ENCODE measurements at regions not wholly inside any gene's neighbourhood (a gene's known extent, or its start where the extent isn't known, plus 50 kb on each side); places are given as distances from the start of the nearest gene placed in this dataset.
"Not testable (repeated sequence)": the region's sequence is repeated elsewhere in the genome, so short reads cannot be mapped to it uniquely, and the experiment has no call there.

DNA sequence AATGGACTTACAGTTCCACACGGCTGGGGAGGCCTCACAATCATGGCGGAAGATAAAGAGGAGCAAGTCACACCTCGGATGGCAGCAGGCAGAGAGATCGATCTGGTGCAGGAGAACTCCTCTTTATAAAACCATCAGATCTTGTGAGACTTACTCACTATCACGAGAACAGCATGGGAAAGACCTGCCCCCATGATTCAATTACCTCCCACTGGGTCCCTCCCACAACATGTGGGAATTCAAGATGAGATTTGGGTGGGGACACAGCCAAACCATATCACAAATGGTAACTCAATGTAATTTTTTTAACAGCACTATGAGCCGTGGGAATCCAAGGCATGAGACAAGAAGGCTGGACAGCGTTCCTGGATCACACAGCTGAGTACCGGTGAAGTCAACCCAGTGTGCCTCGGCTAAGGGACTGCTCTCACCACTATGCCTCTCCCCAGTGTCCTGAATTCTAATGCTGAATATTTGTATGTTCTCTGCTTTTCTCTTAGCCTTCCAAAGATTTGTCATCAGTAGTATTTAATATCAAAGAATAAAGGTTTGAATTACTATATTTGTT is 84.3 kb downstream of the IRS2 start:
- DNase-seq: not testable (repeated sequence)

DNA sequence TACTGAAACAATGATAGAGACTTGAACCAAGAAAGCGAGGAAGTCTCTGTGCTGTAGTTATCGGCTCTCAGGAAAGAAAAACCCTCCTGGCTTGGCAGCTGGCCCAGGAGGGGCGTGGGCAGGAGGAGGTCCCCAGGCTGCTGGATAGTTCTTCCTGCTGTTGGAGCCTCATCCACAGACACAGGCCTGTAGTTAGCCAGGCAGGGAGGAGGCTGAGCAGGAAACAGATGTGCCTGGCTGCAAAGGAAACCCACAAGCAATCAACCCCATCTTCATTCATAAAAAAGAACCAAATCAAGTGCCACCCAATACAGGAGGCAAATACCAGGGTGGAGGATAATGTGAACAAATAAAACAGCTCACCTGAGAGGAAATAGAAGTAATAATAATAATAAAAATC is 86.2 kb downstream of the IRS2 start:
- no peak for DNase-seq

DNA sequence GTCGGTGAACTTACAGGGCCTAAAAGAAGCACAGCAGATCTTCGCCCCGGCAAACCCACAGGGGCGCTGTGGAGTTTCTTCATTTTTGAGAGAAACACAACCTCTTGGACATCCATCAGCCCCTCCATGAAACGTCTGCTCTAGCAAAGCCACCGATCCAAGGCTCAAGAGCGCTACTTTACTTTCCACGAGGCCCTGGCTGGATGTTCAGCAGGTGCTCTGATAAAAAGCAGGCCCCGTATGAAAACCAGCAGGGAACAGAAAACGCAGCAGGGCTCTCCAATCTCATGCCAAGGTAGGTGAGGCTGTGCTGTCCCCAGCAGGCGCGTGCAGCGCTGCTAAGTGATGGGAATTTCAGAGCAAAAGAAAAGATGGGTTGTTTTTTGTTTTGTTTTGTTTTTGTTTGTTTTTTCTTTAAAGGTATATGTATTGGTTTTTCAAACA is 86.7 kb downstream of the IRS2 start:
- DNase-seq: no peak

DNA sequence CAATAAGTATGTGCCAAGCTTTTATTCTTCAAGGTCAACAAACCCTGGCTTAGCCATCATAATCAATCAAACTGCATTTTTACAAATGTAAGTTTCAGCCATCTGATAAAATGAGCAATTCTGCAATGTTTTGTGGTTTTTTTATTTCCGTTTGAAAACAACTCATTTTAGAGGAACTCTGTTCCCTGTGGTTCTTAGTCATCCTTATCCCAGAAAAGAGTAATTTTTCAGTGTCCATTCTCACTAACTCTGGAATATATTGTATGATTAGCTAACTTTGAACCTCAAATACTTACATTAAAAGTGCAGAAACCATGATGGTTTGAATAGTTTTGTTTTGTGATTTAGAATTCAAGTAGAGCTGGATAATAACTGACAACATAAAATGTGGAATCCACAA is 87.6 kb downstream of the IRS2 start:
- DNase-seq: no peak

DNA sequence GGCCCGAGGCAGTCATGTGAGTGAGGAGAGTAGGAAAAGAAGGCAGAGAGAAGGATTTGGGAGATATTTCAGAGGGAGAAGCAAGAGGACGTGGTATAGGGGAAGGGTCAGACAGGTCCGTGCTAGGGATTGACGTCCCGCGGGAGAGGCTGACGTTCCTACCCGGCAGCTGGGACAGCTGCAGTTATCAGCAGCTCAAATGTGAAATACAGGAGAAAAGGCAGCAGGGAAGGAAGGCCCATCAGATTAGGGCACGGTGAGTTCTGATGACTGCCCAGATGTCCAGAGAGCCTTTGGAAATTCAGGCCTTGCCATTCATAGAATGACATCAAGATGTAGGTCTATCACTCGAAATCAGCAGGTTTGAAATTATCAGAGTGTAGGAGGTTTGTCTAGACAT is 88.4 kb downstream of the IRS2 start:
- DNase-seq: no peak

DNA sequence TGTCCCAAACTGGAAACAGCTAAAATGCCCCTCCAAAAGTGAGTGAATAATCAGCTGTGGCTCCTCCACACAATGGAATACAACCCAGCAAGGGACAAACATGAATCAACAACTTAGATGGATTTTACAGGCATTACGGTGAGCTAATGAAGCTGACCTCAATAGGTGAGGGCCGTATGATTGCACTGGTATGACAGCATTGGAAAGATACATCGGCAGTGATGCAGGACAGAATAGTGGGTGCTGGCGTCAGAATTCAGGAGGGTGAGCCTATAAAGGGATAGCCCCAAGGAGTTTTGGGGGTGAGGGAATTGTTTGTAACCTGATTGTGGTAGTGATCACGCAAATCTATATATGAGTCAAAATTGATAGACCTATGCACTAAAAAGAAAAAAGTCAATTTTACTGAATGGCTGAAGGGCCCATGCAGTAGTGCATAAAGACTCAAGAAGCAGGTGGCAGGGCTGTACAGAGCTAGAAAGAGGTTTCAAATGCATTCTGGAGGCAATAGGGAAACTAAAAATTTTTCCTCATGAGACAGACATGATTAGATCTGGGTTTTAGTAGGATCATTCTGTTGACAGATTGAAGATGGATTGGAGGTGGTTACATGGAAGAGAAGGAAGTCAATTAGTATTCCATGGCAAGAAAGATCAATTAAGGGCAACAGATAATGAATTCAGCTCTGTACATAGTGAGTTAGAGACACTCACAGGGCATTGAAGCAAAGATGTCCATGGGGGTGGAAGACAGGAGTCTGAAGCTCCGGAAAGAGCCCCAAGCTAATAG is 90.8 kb downstream of the IRS2 start:
- no peak for DNase-seq

DNA sequence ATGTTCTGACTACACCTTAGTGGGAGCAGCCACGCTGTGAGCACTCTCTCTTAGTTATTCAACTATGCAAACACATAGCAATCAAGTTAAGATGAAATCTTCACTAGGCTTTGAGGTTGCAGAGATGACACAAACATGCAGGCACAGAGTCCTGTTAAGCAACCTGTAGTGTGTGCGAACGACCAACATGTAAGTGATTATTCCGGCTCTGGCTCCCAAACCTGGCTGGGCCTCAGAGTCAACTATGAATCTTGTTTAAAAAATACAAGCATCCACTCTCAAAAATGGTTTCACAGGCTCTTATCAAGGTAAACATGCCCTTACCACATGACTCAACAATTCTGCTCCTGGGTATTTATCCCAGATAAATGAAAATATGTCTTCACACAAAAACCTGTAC is 91.4 kb downstream of the IRS2 start:
- no peak for DNase-seq

DNA sequence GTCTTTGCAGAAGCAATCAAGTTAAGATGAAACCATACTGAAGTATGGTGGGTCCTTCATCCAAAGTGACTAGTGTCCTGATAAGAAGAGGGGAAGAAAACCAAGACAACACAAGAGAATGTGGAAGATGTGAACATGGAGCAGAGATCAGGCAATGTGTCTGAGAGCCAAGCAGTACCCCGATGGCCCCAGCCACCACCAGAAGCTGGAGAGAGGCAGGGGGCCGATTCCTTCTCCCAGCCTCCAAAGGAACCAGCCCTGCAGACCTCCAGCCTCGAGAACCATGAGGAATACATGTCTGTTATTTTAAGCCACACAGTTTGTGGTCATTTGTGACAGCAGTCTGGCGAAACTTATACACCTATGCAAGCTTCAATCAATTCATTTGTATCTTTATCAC is 93.2 kb downstream of the IRS2 start:
- DNase-seq: no peak

DNA sequence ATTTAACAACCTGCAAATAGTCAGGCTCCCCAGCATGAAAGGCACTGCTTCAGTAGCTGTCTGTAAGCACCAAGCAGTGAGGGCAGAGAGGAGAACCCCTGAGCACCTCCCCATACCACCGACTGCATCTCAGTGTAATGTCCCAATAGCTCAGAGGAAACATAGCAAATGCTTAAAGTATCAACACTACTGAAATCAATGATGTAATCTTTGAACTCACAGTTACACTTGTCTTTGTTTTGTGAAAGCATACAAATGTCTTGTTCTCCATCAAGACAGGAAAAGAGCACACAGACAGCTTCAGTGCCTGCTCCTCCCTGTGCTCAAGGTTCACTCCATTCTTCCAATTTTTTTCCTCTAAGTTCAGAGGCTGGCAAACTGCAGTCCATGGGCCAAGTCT is 94.7 kb downstream of the IRS2 start:
- no peak for DNase-seq

DNA sequence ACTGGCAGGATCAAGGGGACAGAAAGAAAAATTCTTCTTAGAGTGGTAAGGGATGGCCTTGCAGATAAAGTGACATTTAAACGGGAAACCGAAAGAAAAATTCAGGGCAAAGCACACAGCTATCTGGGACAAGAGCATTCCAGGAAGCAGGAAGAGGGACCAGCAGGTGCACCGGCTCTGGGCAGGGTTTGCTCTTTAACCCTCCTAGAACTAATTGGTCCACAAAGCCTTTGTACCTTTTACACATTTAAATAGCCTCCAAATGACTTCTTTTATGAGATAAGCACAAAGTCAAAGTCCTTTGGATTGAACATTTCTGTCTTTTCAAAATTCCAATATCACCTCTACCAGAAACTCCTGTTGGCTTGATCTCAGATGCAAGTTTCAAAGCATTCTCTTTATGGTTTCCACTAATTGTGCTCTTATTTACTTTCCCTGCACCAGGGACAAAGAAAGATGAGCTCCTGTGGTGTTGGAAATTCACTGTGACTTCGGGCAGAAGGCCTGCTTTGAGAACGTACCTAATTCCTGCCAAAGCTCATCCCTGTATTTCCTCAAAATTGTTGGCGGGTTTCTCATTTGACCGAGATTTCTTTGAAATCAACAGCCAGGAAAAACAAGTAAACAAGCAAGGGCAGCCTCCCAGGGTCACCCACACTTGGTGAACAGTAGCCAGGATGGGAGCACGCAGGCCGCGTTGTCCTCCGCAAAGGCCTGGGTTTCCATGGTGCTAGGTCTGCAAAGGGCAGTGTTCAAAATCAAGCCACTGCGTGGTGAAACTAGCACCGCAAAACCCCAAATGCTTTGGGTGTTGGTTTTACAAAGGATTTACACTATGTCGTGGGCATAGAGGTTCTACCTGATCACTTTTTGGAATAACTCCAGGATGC is 98.6 kb downstream of the IRS2 start:
- DNase-seq: no peak

DNA sequence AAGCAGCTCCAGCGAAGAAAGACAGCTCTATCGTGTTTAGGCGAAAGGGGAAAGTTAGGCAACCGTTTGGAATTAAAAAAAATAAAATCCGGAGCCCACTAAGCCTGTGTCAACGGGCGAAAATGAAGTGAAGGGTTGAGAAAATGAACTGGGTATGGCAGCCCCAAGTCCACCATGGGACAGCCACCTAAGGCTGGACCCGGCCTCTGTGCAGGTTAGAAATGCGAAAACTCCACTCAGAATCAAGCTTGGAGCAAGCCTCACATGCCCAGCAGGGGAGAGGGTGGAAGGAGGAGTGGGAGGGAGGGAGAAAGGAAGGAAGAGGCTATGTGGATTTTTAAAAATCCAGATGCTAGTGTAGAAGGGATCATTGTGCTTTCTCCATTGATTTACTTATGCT is 101.2 kb downstream of the IRS2 start:
- DNase-seq: no peak

DNA sequence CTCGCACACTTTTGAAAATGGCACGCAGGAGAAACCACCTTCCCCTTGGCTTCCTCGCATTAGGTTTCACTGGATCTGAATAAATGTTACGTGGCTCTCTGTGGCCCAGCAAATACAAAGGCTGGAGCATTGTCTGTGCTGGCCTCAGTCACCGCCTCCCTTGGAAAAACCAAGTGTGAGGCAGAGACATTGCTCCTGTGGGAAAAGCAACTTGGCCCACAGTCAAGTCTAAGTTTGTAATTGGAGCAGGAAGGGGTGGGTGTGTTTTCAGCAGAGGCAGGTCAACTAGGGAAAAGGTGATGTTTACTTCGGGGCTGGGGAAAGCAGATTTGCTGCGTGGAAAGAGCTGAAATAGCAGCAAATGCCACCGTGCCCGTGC is 101.6 kb downstream of the IRS2 start:
- DNase-seq: no peak

DNA sequence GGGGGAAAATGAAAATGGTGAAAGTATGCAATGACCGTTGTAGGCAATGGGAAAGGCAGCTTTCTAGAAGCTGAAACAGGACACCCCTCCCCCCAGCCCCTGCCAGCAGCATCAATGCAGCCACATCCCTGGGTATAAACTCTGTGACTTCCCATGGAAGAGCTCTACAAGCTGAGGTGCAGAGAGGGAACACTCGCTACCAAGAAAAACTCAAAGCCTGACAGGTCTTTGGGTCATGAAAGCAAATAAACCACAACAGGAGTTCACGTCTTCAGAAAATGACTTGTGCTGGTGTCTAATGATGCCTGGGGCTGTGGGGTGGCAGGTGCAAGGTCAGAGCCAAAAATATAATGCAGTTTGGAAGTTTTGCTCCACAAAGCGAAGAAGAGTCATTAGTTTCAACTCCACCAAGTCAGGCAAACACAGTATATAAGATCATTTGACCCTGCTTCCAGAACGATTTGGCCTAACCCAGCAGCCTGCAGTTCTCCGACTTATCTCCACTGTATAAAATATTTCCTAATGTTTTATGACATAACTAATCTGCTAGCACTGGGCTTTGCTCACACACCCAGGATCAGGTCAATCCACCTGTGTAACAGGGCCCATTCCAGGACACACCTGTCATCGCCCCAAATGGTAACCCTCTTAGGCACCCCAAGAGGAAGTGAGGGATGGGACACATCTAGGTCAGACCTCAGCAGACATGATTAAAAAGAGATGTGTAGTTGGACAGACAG is 102.1 kb downstream of the IRS2 start:
- no peak for DNase-seq

DNA sequence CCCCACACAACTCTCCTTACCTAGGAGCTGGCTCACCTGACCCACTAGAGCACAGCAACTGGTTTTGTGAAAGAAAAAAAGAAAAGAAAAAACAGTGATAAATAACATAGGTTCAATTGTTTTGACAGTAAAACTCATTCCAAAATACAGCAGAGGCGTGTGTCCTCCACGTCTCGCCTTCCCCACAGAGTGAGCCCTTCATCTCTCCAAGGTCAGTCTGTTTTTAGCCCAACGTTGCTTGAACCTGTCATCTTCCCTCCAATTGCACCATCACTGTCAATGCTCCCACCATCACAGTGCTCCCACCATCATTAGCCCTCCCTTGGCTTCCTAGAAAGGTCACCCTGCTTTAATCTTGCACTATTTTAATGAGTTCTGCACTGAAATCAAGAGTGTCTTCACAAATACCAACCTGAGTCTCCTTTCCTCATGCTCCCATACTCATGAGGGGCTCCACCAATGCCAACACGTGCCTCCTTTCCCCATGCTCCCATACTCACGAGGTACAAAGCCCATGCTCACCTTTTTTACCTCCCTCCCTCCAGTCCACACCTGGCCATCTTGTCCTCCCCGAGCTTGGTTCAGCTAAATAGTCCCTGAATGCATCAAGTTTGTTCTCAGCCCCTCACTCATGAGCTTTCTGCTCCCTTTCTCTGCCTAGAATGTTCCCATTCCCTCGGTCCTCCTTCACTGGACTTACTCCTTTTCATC is 103.7 kb downstream of the IRS2 start:
- no peak for DNase-seq

DNA sequence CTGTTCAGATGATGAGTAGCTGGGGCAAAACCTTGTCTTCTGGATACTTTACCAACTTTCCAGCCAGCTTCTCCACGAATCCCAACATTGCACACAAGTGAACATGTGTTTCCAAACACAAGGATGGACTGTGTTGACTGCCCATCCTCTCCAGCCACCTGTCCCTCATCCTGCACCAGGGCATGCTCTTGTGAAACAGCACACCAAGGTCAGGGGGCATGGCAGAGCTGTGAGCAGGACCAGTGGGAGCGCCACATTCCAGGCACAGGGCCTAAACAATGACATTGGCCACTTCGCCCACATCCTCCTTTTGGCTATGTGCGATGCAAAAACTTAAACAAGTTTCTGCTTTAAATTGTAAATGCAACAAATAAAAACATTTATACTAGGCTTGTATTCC is 105.5 kb downstream of the IRS2 start:
- DNase-seq: no peak

DNA sequence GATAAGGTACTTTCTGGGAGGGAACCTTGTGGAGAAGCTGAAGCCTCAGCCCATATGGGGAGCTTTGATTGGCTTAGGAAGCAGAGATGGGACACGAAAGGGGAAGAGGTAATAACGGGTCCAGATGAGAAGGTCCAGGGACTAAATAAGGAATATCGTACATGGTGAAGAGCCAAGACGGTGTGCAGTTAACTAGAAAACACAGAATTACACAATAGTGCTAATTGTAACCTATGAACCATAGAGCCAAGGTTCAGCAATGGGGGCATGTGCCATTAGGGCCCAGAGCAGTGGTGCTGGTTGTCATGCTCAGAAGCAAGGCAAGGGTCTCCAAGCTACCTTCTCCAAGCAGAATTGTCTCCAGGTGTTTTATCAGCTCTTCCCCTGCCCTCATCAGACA is 106.1 kb downstream of the IRS2 start:
- no peak for DNase-seq

DNA sequence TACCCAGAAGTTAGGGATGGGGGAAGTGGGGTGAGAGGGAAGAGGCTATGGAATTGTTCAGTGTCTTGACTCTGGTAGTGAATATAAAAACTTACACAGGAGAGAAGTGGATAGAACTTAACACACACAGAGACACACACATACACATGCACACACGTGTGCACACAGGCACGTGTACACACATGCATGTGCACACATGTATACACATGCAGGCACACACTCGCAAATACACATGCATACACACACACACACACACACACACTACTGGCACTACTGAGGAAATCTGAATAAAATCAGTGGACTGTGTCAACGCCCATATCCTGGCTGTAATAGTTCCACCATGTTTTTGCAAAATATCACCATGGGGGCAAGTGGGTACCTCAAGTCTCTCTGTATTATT is 107.9 kb downstream of the IRS2 start:
- no peak for DNase-seq

DNA sequence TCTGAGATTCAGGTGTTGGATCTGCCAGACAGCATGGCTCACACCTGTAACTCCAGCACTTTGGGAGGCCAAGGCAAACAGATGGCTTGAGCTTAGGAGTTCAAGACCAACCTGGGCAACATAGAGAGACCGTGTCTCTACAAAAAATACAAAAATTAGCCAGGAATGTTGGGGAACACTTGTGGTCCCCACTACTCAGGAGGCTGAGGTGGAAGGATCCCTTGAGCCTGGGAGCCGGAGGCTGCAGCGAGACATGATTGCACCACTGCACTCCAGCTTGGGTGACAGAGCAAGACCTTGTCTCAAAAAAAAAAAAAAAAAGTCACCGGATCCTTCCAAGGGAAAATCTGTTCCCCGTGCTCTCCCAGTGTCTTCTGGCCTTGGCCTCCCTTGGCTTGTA is 109.2 kb downstream of the IRS2 start:
- no peak for DNase-seq

DNA sequence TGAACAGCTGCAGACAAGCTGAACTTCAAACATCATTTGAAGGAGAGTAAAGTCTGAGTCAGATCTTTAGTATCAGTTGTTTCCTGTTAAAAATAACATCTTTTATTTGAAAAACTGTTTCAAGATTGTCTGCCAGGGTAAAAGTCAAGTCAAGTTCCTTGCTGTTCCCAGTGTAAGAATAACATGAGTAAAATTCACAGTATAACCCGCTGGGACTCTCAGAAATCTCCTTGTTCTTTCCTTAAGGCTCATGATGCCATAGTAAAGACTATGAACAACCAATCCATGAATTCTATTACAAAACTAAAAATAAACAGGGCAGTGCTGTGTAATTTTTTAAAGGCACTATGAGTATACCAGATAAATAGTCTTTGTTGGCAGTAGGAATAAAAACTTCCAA is 112.9 kb downstream of the IRS2 start:
- no peak for DNase-seq

DNA sequence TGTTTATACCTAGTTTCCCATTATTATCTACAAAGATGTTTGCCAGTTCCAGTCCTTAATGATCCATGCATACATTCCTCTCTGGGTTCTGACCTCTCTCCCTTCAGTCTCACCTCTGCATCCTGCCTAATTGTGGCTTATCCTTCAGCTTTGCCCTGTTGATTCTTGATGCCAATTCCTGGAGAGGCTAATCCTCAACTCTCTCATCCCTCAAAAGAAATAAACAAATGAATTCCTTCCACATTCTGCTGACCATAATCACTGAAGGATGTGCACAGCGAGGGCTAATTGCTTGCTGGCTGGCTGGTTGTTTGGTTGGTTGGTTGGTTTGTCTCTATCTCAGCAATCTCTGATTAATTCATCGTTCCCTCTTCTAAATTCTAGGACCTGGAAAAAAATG is 113.8 kb downstream of the IRS2 start:
- no peak for DNase-seq

DNA sequence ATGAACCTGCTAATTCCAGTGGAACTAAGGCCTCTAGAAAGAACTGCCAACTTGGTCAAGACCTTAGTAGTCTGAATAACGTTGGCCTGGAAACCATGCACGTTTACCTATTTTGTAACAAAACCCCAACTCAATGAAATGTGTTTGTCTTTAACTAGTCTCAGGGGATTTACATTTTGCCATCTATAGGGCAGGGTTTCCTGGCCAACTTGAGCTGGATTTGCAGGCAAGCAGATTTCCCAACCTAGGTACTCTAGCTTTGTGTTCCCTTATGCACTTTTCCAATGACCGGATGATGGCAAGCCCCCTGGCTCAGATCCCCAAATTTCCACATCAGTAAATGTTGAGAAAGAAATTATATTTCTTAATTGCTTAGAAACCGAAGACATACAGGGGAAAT is 114.5 kb downstream of the IRS2 start:
- no peak for DNase-seq

DNA sequence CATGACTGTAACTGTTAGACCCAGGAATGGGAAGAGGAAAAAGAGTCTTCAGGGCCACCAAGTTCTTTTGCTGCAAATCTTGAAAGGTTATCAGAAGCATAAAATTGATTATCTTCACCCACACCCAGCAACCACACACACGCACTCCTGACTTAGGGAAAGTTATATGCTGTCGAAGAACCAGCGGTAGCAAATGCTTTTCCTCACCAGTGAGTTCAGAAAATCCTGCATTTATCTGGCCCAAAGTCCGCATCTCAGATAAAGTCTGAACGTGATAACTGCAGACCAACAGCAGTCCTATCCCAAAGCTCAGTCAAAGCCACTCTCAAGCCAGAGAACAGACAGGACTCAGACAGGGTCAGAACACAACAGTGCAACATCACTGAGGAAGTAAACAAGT is 115.6 kb downstream of the IRS2 start:
- DNase-seq: no peak

DNA sequence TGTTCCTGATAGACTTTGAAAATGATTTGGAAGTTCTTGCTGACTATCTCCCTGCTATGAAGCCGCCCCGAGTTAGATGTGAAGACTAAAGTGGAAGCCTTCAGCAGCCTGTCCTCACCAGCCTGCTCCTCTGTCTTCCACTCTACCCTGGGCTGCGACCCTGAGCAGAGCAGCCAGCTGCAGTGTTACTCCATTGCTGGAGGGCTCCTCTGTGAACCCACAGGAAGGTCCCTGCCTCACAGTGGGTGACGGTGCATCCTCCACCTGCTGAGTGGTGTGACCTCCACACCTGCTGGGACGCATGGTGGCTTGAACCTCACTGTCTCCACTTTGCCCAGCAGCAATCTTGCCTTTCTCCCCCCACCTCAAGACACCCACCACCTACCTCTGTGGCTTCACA is 116.4 kb downstream of the IRS2 start:
- no peak for DNase-seq
